Endothelial cell of umbilical vein (primary cell): ENCODE measurements at regions not wholly inside any gene's neighbourhood (a gene's known extent, or its start where the extent isn't known, plus 50 kb on each side); places are given as distances from the start of the nearest gene placed in this dataset.
"Not testable (repeated sequence)": the region's sequence is repeated elsewhere in the genome, so short reads cannot be mapped to it uniquely, and the experiment has no call there.

Source experiments
- BruUV-seq: library from RNA; stranded (reverse); fragments of 400-500 nt; replicated peaks from 2 replicates; lab custom pipeline; 2021; lab: Mats Ljungman, UMichigan
- CTCF ChIA-PET: fragments of 300-600, 350-600 bp; sonication (Branson Sonifier 250); formaldehyde crosslinking; loops from one replicate; lab custom pipeline; 2021; ENCODE audit warnings: antibody characterized with exemption, inconsistent platforms; lab: Charles Lee
- POLR2A ChIA-PET: fragments of 300-600, 350-600 bp; sonication (Branson Sonifier 250); formaldehyde crosslinking; loops from one replicate; lab custom pipeline; 2021; ENCODE audit warnings: antibody characterized with exemption, inconsistent platforms; lab: Charles Lee
- DNase-seq: peaks from one replicate; pipeline ENCODE4 v3.0.0-alpha.2; 2011; ENCODE audit warnings: low read depth, low spot score
- FAIRE-seq: peaks from 2 replicates; lab custom pipeline; 2011; peaks lifted over from hg19 to GRCh38; lab: Jason Lieb, UNC
- H2AFZ ChIP-seq: 2 replicates; pipeline ENCODE4 v1.6.0; 2012; ENCODE audit warnings: low read depth, low read length, control low read depth, inconsistent platforms
- H3K27ac ChIP-seq: 2 replicates; pipeline ENCODE4 v1.5.1; 2011; ENCODE audit warnings: low read depth, mild to moderate bottlenecking, control low read depth, low read length, moderate library complexity; ENCODE audit not compliant: insufficient read depth
- H3K27me3 ChIP-seq, 2 experiments: 2 replicates each; pipeline versions ENCODE4 v1.6.0 to v1.6.1; 2011; ENCODE audit warnings: low read length in 2 of 2, mixed read lengths in 1 of 2; ENCODE audit not compliant: control insufficient read depth in 2 of 2, insufficient read depth in 2 of 2
- H3K36me3 ChIP-seq, 2 experiments: 2 replicates in 1 of 2; 3 replicates in 1 of 2; pipeline ENCODE4 v1.5.1; 2011; ENCODE audit warnings: low read length in 2 of 2, mild to moderate bottlenecking in 1 of 2, moderate library complexity in 1 of 2; ENCODE audit not compliant: control insufficient read depth in 2 of 2, insufficient read depth in 2 of 2; ENCODE audit errors: extremely low read depth in 1 of 2
- H3K4me1 ChIP-seq: 3 replicates; pipeline ENCODE4 v1.5.1; 2011; ENCODE audit warnings: mild to moderate bottlenecking, low read length; ENCODE audit not compliant: control insufficient read depth, insufficient read depth; ENCODE audit errors: extremely low read depth
- H3K4me2 ChIP-seq: 2 replicates; pipeline ENCODE4 v1.6.1; 2011; ENCODE audit warnings: low read length, control low read depth, mixed read lengths; ENCODE audit not compliant: insufficient read depth
- H3K4me3 ChIP-seq, 3 experiments: fragments of 200-600 bp in 1 of 3; sonication (generic), shearing (Covaris generic) in 1 of 3; replicated peaks in 1 of 3; 2 replicates each; pipeline ENCODE4 v1.5.1; 2011 to 2016; ENCODE audit warnings: control low read depth in 3 of 3, low read length in 3 of 3, mild to moderate bottlenecking in 2 of 3, inconsistent platforms in 1 of 3, low read depth in 1 of 3, moderate library complexity in 1 of 3; ENCODE audit not compliant: insufficient read depth in 1 of 3
- H3K79me2 ChIP-seq: 2 replicates; pipeline ENCODE4 v1.6.0; 2012; ENCODE audit warnings: low read length, inconsistent platforms; ENCODE audit not compliant: control insufficient read depth, insufficient read depth
- H3K9ac ChIP-seq: replicated peaks from 2 replicates; pipeline ENCODE3; 2011; ENCODE audit warnings: low read length, control low read depth; ENCODE audit not compliant: insufficient read depth; ENCODE audit errors: extremely low read depth
- H3K9me1 ChIP-seq: replicated peaks from 3 replicates; pipeline ENCODE4 v1.6.0; 2011; ENCODE audit warnings: mild to moderate bottlenecking, low read length; ENCODE audit not compliant: control insufficient read depth, insufficient read depth; ENCODE audit errors: extremely low read depth
- H3K9me3 ChIP-seq: replicated peaks from 2 replicates; pipeline ENCODE4 v1.5.1; 2012; ENCODE audit warnings: low read length, inconsistent platforms; ENCODE audit not compliant: control insufficient read depth, insufficient read depth
- H4K20me1 ChIP-seq: replicated peaks from 2 replicates; pipeline ENCODE3; 2011; ENCODE audit warnings: mild to moderate bottlenecking, low read length; ENCODE audit not compliant: control insufficient read depth, insufficient read depth; ENCODE audit errors: extremely low read depth
- EZH2 ChIP-seq: IDR thresholded peaks from 2 replicates; pipeline ENCODE4 v1.6.1; 2012; ENCODE audit warnings: borderline replicate concordance, low read depth, mild to moderate bottlenecking, moderate library complexity, low read length, inconsistent platforms; ENCODE audit not compliant: severe bottlenecking
- FOS ChIP-seq: IDR thresholded peaks from 2 replicates; pipeline ENCODE4 v1.6.1; 2011; ENCODE audit warnings: mild to moderate bottlenecking, low read length, moderate library complexity, borderline replicate concordance; ENCODE audit not compliant: insufficient read depth
- GATA2 ChIP-seq: IDR thresholded peaks from 2 replicates; pipeline ENCODE4 v1.7.0; 2011; ENCODE audit warnings: low read depth, mild to moderate bottlenecking, moderate library complexity, mixed read lengths, low read length; ENCODE audit not compliant: insufficient read length, insufficient read depth
- JUN ChIP-seq: IDR thresholded peaks from 2 replicates; pipeline ENCODE4 v1.6.1; 2011; ENCODE audit warnings: borderline replicate concordance, low read depth; ENCODE audit not compliant: insufficient read length, insufficient read depth
- MAX ChIP-seq: IDR thresholded peaks from 2 replicates; pipeline ENCODE4 v1.6.1; 2011; ENCODE audit not compliant: insufficient read depth, insufficient read length
- MYC ChIP-seq: IDR thresholded peaks from one replicate; pipeline ENCODE4 v1.6.1; 2011; ENCODE audit warnings: mild to moderate bottlenecking, low read depth, low read length
- POLR2A ChIP-seq: IDR thresholded peaks from 2 replicates; pipeline ENCODE4 v1.6.1; 2012; ENCODE audit warnings: low read depth, mild to moderate bottlenecking, control low read depth, low read length
- dilution Hi-C: fragments of 300-500 bp; cut with MboI; formaldehyde crosslinking; loops from one replicate; pipeline ENCODE4 v1.15.0; 2019; ENCODE audit warnings: low sequenced_read_pairs; ENCODE audit not compliant: extremely low pct_ligation_motif_present
- intact Hi-C: fragments of 100-400 bp; cut with micrococcal nuclease; formaldehyde crosslinking; loops from one replicate; pipeline ENCODE4 v1.10.0; 2022

DNA sequence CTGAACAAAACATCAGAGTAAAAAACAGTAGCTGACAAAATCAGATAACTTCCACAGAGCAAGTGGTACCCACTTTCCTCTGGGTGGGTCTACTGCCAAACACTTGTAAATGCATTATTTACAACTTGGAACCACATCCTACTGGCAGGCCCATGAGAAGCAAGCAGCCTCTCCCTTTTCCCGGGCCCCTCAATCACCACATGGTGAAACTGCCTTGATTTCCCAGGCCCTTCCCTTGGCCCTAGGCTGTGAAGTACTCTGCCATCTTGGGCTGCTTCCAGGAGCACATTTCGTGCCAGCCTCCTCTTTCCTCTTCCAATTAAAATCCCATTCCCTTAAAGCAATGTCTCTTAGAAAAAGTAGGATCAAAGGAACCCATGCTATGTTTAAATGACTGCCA is 71.4 kb downstream of the CUZD1 start:
- Histone ChIP-seq H3K9me1 (no peaks in the 10 kb centered on the region), H3K36me3 (no peaks in the 10 kb centered on the region), H2AFZ (no peak overlapping the region), H3K9me3 (no peaks in the 10 kb centered on the region), H3K4me3 (no peak overlapping the region), H3K4me1 (no peaks in the 10 kb centered on the region), H3K79me2 (no peaks in the 10 kb centered on the region), H3K27ac (no peak overlapping the region), H4K20me1 (no peaks in the 10 kb centered on the region), H3K4me2 (no peak overlapping the region), H3K27me3 (no peaks in the 10 kb centered on the region), H3K9ac (no peak overlapping the region)
- TF ChIP-seq GATA2: no peak
- no peak for TF ChIP-seq FOS
- no peak for TF ChIP-seq MYC
- TF ChIP-seq EZH2: no peak
- TF ChIP-seq POLR2A: no peak
- no peak for TF ChIP-seq JUN
- no peak for TF ChIP-seq MAX
- DNase-seq (no peak), FAIRE-seq (no peak)
- POLR2A ChIA-PET: no interaction called here
- dilution Hi-C loops (no loop called here), intact Hi-C loops (no loop called here)
- CTCF ChIA-PET: no interaction called here
- no TSS peak for BruUV-seq

DNA sequence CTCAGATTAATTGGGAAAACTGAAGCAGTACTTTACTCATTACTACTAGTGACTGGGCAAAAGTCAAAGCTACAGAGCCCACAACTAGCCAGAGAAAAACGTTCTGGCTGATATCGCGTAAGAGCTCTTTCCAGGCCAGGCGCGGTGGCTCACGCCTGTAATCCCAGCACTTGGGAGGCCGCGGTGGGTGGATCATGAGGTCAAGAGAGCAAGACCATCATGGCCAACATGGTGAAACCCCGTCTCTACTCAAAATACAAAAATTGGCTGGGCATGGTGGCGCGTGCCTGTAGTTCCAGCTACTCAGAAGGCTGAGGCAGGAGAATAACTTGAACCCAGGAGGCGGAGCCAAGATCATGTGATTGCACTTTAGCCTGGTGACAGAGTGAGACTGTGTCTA is 71.8 kb upstream of the C10orf120 start:
- H3K9me3 ChIP-seq, H3K27me3 ChIP-seq, H3K36me3 ChIP-seq, H3K4me1 ChIP-seq, H3K4me2 ChIP-seq, H3K79me2 ChIP-seq, H3K4me3 ChIP-seq, intact Hi-C loops, BruUV-seq, FAIRE-seq, POLR2A ChIA-PET, dilution Hi-C loops, H4K20me1 ChIP-seq, H3K9ac ChIP-seq, H3K27ac ChIP-seq, DNase-seq, H2AFZ ChIP-seq, H3K9me1 ChIP-seq: not testable (repeated sequence)
- CTCF ChIA-PET: interaction anchor here (1.0 kb wide), 1 partner anchor 210 kb away, joined by 3 read pairs; no protein-coding TSS in a partner anchor
